ENCODE measurements at regions not wholly inside any gene's neighbourhood (a gene's known extent, or its start where the extent isn't known, plus 50 kb on each side); places are given as distances from the start of the nearest gene placed in this dataset.

DNA sequence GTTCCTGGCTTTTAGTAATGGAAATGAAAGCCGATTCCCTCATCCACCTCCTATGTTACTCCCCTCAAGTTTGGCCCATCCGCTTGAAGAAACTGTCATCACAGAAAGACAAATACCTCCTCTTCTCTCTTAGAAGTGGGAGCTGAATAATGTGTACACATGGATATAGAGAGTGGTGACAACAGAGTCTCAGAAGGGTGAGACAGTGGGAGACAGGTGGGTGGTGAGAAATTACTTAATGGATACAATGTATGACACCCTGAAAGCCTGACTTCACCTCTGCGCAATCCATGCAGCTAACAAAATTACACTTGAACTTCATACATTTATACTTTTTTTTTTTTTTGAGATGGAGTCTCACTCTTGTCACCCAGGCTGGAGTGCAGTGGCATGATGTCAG is 217.5 kb downstream of the SKIDA1 start:
- TF ChIP-seq, protein P1, sequence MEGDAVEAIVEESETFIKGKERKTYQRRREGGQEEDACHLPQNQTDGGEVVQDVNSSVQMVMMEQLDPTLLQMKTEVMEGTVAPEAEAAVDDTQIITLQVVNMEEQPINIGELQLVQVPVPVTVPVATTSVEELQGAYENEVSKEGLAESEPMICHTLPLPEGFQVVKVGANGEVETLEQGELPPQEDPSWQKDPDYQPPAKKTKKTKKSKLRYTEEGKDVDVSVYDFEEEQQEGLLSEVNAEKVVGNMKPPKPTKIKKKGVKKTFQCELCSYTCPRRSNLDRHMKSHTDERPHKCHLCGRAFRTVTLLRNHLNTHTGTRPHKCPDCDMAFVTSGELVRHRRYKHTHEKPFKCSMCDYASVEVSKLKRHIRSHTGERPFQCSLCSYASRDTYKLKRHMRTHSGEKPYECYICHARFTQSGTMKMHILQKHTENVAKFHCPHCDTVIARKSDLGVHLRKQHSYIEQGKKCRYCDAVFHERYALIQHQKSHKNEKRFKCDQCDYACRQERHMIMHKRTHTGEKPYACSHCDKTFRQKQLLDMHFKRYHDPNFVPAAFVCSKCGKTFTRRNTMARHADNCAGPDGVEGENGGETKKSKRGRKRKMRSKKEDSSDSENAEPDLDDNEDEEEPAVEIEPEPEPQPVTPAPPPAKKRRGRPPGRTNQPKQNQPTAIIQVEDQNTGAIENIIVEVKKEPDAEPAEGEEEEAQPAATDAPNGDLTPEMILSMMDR (IDR thresholded peaks at IDR 0.05; ENCODE audit: borderline replicate concordance, extremely low read depth, low read length, poor library complexity, severe bottlenecking) = no peak
- no peak for TF ChIP-seq EZH2 (IDR thresholded peaks at IDR 0.05; ENCODE audit: borderline replicate concordance, low read depth, low read length, severe bottlenecking)

Measured in DND-41 (cell line).